Uterus (tissue), 3 donors: ENCODE measurements at regions not wholly inside any gene's neighbourhood (a gene's known extent, or its start where the extent isn't known, plus 50 kb on each side); places are given as distances from the start of the nearest gene placed in this dataset.

Experiments used
- DNase-seq, 2 donors: peaks; one replicate each; pipeline ENCODE4 v3.0.0-alpha.2; 2019 to 2020
- H3K27ac ChIP-seq, 2 donors: fragments of 200-600 bp; sonication (generic); 1 replicate in 1 of 2; 2 replicates in 1 of 2; pipeline ENCODE4 v1.5.1; 2016 to 2018
- H3K27me3 ChIP-seq, 2 donors: fragments of 200-600 bp; sonication (generic); one replicate each; pipeline ENCODE4 v1.5.1; 2018 to 2019; ENCODE audit warnings: control low read depth in 1 of 2
- H3K36me3 ChIP-seq, 2 donors: fragments of 200-600 bp; sonication (generic); one replicate each; pipeline ENCODE4 v1.5.1; 2019; ENCODE audit warnings: control low read depth in 1 of 2
- H3K4me1 ChIP-seq, 2 donors: fragments of 200-600 bp; sonication (generic); one replicate each; pipeline ENCODE4 v1.5.1; 2018 to 2019; ENCODE audit warnings: control low read depth in 1 of 2
- H3K4me3 ChIP-seq, 2 donors: fragments of 200-600 bp; sonication (generic); 1 replicate in 1 of 2; 2 replicates in 1 of 2; pipeline ENCODE4 v1.5.1; 2018 to 2019; ENCODE audit warnings: mild to moderate bottlenecking in 1 of 2
- H3K9me3 ChIP-seq, 2 donors: fragments of 200-600 bp; sonication (generic); one replicate each; pipeline ENCODE4 v1.5.1; 2019; ENCODE audit warnings: control low read depth in 1 of 2
- POLR2A ChIP-seq, 2 donors: fragments of 450-650 bp; IDR thresholded peaks; one replicate each; pipeline ENCODE4 v1.6.1; 2016; ENCODE audit warnings: antibody characterized with exemption in 2 of 2, mild to moderate bottlenecking in 1 of 2, moderate library complexity in 1 of 2
- intact Hi-C: fragments of 100-400 bp; cut with DNase I; formaldehyde crosslinking; loops from one replicate; pipeline ENCODE4 v1.15.1; 2023; ENCODE audit warnings: low total_unique reads
- TF ChIP-seq, protein P1 (sequence below), 4 experiments: fragments of 200-600 bp in 2 of 4; fragments of 450-650 bp in 2 of 4; sonication (generic) in 2 of 4; IDR thresholded peaks; one replicate each; pipeline ENCODE4 v1.5.1; 2016 to 2019; ENCODE audit warnings: antibody characterized with exemption in 4 of 4, mild to moderate bottlenecking in 2 of 4, moderate library complexity in 1 of 4
- donor health status: DM: yes; HTN: yes; CAD: no.

DNA sequence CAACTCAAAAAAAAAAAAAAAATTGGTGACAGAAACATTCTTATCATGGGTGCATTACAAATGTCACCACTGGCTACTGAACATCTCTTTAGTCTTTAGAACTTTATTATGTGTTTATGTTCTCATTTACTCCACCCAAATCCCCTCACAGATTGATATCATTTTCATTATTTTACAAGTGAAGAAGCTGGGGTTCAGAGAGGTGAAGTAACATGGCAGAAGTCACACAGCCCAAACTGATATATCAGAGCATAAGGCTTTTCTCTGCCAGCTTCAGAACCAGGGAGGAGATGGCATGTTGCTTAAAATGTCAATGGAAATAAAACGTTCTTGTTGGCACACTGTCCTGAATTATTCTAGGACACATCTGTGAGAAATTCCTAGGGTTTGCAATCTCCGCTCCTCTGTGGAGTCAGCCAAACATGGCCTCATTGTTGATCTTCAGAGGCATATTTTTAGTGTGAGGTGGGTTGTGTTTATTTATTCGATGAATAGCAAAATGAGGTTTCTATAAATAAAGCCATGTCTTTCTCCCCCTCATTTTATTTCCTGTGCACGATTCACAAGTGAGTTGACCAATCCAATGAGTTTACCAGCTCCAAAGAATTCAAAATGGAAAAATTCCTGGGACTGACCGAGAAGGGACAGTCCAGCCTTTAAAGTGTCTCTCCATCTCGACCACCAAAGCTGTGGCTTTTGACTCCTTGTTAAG, 72.9 kb upstream of the ANO1 start:
- no peak for DNase-seq
- no peaks in the 10 kb centered on the region for H3K9me3 ChIP-seq
- no peaks in the 10 kb centered on the region for H3K4me1 ChIP-seq
- H3K27me3 ChIP-seq = no peaks in the 10 kb centered on the region
- TF ChIP-seq, protein P1, sequence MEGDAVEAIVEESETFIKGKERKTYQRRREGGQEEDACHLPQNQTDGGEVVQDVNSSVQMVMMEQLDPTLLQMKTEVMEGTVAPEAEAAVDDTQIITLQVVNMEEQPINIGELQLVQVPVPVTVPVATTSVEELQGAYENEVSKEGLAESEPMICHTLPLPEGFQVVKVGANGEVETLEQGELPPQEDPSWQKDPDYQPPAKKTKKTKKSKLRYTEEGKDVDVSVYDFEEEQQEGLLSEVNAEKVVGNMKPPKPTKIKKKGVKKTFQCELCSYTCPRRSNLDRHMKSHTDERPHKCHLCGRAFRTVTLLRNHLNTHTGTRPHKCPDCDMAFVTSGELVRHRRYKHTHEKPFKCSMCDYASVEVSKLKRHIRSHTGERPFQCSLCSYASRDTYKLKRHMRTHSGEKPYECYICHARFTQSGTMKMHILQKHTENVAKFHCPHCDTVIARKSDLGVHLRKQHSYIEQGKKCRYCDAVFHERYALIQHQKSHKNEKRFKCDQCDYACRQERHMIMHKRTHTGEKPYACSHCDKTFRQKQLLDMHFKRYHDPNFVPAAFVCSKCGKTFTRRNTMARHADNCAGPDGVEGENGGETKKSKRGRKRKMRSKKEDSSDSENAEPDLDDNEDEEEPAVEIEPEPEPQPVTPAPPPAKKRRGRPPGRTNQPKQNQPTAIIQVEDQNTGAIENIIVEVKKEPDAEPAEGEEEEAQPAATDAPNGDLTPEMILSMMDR (IDR thresholded peaks at IDR 0.05) = no peak
- no peak for TF ChIP-seq POLR2A (IDR thresholded peaks at IDR 0.05)
- H3K36me3 ChIP-seq = no peaks in the 10 kb centered on the region
- H3K4me3 ChIP-seq = no peak overlapping the region
- H3K27ac ChIP-seq = no peak overlapping the region
- intact Hi-C loops = no loop called here

DNA sequence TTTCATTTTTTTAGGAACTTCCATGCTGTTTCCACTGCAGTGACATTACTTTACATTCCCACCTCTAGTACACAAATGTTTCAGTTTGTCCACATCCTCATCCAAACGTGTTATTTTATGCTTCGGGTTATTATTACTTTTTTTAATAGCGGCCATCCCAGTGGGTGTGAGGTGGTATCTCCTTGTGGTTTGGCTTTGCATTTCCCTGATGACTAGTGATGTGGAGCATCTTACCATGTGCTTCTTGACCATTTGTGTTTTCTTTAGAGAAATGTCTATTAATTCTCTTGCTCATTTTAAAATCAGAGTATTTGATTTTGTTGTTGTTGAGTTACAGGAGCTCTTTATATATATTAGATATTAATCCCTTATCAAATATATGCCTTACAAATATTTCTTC, 70.3 kb upstream of the ANO1 start:
- intact Hi-C loops = no loop called here

DNA sequence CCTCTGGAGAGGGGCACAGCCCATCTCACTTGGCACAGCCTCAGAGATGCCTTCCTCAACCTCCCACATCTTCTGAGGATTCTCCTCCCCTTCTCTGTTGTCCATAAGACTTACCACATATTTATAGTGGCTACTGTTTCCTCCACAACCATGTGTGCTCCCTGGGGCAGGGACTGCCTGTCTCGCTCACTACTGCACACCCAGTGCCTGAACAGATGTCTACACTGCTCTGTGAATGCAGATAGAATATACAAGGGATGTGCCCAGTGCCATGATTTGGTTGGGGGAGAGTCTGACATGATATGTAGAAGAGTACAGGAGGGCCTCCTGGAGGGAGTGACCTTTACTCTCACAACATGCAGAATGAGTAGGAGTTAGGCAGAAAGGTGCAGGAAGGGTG, 67.3 kb upstream of the ANO1 start:
- intact Hi-C loops = no loop called here
- no peak for DNase-seq
- Histone ChIP-seq H3K36me3 (no peaks in the 10 kb centered on the region), H3K9me3 (no peaks in the 10 kb centered on the region), H3K4me3 (no peak overlapping the region), H3K4me1 (no peaks in the 10 kb centered on the region), H3K27me3 (no peaks in the 10 kb centered on the region), H3K27ac (no peak overlapping the region)
- TF ChIP-seq POLR2A (IDR thresholded peaks at IDR 0.05) = no peak
- TF ChIP-seq, protein P1 (IDR thresholded peaks at IDR 0.05) = no peak

More for the DNA sequence above, 70.3 kb upstream of the ANO1 start:
- Histone ChIP-seq H3K27me3 (no peaks in the 10 kb centered on the region), H3K36me3 (no peaks in the 10 kb centered on the region), H3K9me3 (no peaks in the 10 kb centered on the region), H3K4me1 (no peaks in the 10 kb centered on the region), H3K27ac (no peak overlapping the region), H3K4me3 (no peak overlapping the region)
- TF ChIP-seq, protein P1 (IDR thresholded peaks at IDR 0.05) = no peak
- no peak for TF ChIP-seq POLR2A (IDR thresholded peaks at IDR 0.05)
- no peak for DNase-seq

DNA sequence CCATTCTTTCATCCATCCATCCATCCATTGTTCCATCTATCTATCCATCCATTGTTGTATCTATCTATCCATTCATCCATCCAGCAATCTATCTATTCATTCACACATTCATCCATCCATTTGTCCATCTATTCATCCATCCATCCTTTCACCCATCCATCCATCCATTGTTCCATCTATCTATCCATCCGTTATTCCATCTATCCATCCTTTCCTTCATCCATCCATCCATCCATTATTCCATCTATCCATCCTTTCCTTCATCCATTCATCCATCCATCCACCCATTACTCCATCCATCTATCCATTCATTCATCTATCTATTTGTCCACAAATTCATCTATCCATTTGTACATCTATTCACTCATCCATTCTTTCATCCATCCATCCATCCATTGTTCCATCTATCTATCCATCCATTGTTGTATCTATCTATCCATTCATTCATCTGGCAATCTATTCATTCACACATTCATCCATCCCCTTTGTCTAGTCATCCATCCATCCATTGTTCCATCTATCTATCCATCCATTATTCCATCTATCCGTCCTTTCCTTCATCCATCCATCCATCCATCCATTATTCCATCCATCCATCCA, 65.9 kb upstream of the ANO1 start:
- no peaks in the 10 kb centered on the region for H3K9me3 ChIP-seq
- H3K27me3 ChIP-seq = no peaks in the 10 kb centered on the region
- no peak overlapping the region for H3K27ac ChIP-seq
- H3K4me3 ChIP-seq = no peak overlapping the region
- no peak for DNase-seq
- H3K36me3 ChIP-seq = no peaks in the 10 kb centered on the region
- TF ChIP-seq, protein P1 (IDR thresholded peaks at IDR 0.05) = no peak
- no peak for TF ChIP-seq POLR2A (IDR thresholded peaks at IDR 0.05)
- no peaks in the 10 kb centered on the region for H3K4me1 ChIP-seq
- intact Hi-C loops = no loop called here

DNA sequence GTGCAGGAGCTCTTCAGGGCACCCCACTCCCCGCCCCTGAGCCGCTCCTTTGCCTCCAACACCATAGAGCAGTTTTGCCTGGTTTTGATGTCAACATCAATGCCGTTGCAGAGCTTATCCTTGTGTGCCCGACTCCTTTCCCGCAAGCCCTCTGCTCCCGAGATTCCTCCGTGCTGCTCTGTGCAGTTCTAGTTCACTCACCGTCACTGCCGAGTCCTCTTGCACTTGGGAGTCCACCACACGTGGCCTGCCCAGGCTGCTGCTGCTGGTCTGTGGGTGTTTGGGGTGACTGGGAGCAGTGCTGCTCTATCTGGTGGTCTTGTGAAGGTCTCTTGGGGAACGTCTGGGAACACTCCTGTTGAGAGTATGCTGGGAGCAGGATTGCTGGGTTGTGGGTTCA, 63.8 kb upstream of the ANO1 start:
- DNase-seq = no peak
- H3K4me3 ChIP-seq = no peak overlapping the region
- intact Hi-C loops = no loop called here
- no peak overlapping the region for H3K27ac ChIP-seq
- no peaks in the 10 kb centered on the region for H3K27me3 ChIP-seq
- no peaks in the 10 kb centered on the region for H3K4me1 ChIP-seq
- no peaks in the 10 kb centered on the region for H3K36me3 ChIP-seq
- no peaks in the 10 kb centered on the region for H3K9me3 ChIP-seq
- no peak for TF ChIP-seq POLR2A (IDR thresholded peaks at IDR 0.05)
- TF ChIP-seq, protein P1 (IDR thresholded peaks at IDR 0.05) = no peak
